Psoas muscle (tissue), 7 donors: ENCODE measurements at regions not wholly inside any gene's neighbourhood (a gene's known extent, or its start where the extent isn't known, plus 50 kb on each side); places are given as distances from the start of the nearest gene placed in this dataset.
"Not testable (repeated sequence)": the region's sequence is repeated elsewhere in the genome, so short reads cannot be mapped to it uniquely, and the experiment has no call there.

Experiments
- ATAC-seq, 4 donors: fragments of 200-7000 bp; cut with Tn5 transposase; one replicate each; pipeline ENCODE4 v1.9.1; 2020; ENCODE audit warnings: moderate library complexity in 3 of 4, mild to moderate bottlenecking in 2 of 4
- DNase-seq, 2 donors: peaks; one replicate each; pipeline ENCODE4 v3.0.0-alpha.2; 2020
- H3K27ac ChIP-seq: fragments of 200-600 bp; one replicate; pipeline ENCODE4 v1.8.0; 2022
- H3K27me3 ChIP-seq, 3 donors: fragments of 200-600 bp in 1 of 3; one replicate each; pipeline versions ENCODE4 v1.6.1 to v1.8.0; 2013 to 2022; ENCODE audit warnings: low read length in 2 of 3, mild to moderate bottlenecking in 2 of 3, moderate library complexity in 1 of 3; ENCODE audit not compliant: insufficient read depth in 3 of 3
- H3K36me3 ChIP-seq, 2 donors: fragments of 200-600 bp in 1 of 2; one replicate each; pipeline versions ENCODE4 v1.6.1 to v1.8.0; 2013 to 2022; ENCODE audit warnings: low read depth in 1 of 2, mild to moderate bottlenecking in 1 of 2, moderate library complexity in 1 of 2; ENCODE audit not compliant: insufficient read depth in 1 of 2
- H3K4me1 ChIP-seq: fragments of 200-600 bp; one replicate; pipeline ENCODE4 v1.8.0; 2022
- H3K4me3 ChIP-seq: fragments of 200-600 bp; one replicate; pipeline ENCODE4 v1.8.0; 2022; ENCODE audit warnings: mild to moderate bottlenecking
- H3K9me3 ChIP-seq: fragments of 200-600 bp; one replicate; pipeline ENCODE4 v1.8.0; 2022
- CTCF ChIP-seq: fragments of 200-600 bp; IDR thresholded peaks from one replicate; pipeline ENCODE4 v1.8.0; 2022; ENCODE audit warnings: antibody characterized with exemption
- WGBS, 3 donors: extraction: QIAGEN DNeasy Blood & Tissue Kit; methylation state at CpG; one replicate each; pipeline versions ENCODE4 v1.1.6 to v1.1.7; 2013; 5-methylcytosine and 5-hydroxymethylcytosine counted together
- intact Hi-C, 2 donors: fragments of 100-400 bp; cut with DNase I; formaldehyde crosslinking; loops; one replicate each; pipeline versions ENCODE4 v1.11.0 to v1.14.2; 2022
- donor health status: healthy with polysubstance abuse.
- donor health status: DM: no; HTN: no; CAD: no; lungs with moderate emphysema.
- donor health status: Bipolar disorder and iron deficiency.
- donor health status: healthy.
- donor health status: DM: yes; HTN: yes; CAD: no.
- donor health status: DM: no; HTN: no; CAD: no.
- donor health status: DM: yes; HTN: yes; CAD: no.

DNA sequence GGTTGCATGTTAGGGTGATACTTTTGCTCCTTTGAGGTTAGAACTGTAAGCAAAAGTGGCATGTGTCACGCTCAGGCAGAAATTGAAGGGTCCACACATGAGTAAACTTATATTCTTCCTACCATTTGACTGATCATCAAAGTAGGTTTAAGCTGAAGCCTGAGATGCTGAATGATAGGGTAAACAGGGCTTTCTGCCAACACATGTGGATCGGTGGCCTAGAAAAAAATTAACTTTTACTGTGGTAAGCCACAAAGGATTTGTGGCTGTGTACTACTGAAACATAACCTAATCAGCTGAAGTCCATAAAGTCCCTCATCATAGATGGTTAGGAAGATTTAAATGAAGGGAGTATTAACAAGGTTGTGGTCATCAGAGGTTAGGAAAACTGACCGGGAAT, 1070.1 kb downstream of the STPG2 start:
- no peak for TF ChIP-seq CTCF
- Histone ChIP-seq H3K36me3 (no peaks in the 10 kb centered on the region), H3K27ac (no peak overlapping the region), H3K4me1 (no peaks in the 10 kb centered on the region), H3K27me3 (no peaks in the 10 kb centered on the region), H3K4me3 (no peak overlapping the region), H3K9me3 (no peaks in the 10 kb centered on the region)
- ATAC-seq (no peak), DNase-seq (no peak)
- WGBS, 3 donors, result 60 to 68% (median 66%) methylated on average over 3 of the region's 3 CpGs
- intact Hi-C loops, result no loop called here

- Histone ChIP-seq H3K36me3 (no peaks in the 10 kb centered on the region), H3K27me3 (no peaks in the 10 kb centered on the region), H3K4me3 (no peak overlapping the region), H3K9me3 (no peaks in the 10 kb centered on the region), H3K4me1 (no peaks in the 10 kb centered on the region), H3K27ac (no peak overlapping the region)
- TF ChIP-seq CTCF, result no peak
- WGBS, 3 donors, result 50 to 65% (median 55%) methylated on average over 2 of the region's 2 CpGs
- no peak for DNase-seq
- intact Hi-C loops, result no loop called here
- no peak for ATAC-seq
These were observed 1068.7 kb downstream of the STPG2 start for GRCh38 chr4:97074531-97074930.

DNA sequence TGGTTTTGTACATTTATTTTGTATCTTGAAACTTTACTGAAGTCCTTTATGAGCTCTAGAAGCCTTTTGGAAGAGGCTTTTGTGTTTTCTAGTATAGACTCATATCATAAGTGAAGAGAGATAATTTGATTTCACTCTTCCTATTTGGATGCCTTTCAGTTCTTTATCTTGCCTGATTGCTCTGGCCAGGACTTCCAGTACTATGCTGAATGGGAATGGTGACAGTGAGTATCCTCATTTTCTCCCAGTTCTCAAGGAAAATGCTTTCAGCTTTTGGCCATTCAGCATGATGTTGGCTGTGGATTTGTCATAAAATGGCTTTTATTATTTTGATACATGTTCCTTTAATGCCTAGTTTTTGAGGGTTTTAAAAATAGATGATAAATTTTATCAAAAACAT, 1061.3 kb downstream of the STPG2 start:
- intact Hi-C loops, result no loop called here
- no peak for TF ChIP-seq CTCF
- H3K4me3 ChIP-seq, result no peak overlapping the region
- no peak for DNase-seq
- no peaks in the 10 kb centered on the region for H3K4me1 ChIP-seq
- no peaks in the 10 kb centered on the region for H3K36me3 ChIP-seq
- no peaks in the 10 kb centered on the region for H3K27me3 ChIP-seq
- no peak overlapping the region for H3K27ac ChIP-seq
- no peaks in the 10 kb centered on the region for H3K9me3 ChIP-seq
- ATAC-seq, result no peak

GRCh38 chr4:97097036-97097435, 1046.2 kb downstream of the STPG2 start:
- H3K4me3 ChIP-seq, ATAC-seq, intact Hi-C loops, H3K4me1 ChIP-seq, DNase-seq, H3K9me3 ChIP-seq, H3K27ac ChIP-seq, H3K27me3 ChIP-seq, H3K36me3 ChIP-seq: not testable (repeated sequence)
- WGBS, 3 donors, result 65 to 83% (median 74%) methylated on average over 6 of the region's 6 CpGs

DNA sequence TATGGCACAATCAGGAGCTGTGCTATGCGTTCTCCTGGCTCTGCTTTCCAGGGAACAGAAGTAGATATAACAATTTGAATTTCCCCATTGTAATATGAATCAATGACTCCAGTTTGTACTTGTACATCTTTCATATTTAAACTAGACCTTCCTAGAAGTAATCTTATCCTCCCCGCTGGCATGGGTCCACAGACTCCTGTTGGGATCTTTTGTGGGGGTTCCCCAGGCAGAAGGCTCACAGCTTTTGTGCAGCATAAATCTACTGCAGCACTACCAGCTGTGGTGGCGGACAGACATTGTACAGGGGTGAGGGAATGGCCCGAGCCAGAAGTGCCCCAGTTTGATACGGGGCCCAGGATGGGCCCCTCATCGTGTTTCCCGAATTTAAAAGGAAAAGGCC, 1042.1 kb downstream of the STPG2 start:
- H3K9me3 ChIP-seq, H3K36me3 ChIP-seq, H3K4me1 ChIP-seq, intact Hi-C loops, H3K27me3 ChIP-seq, DNase-seq, ATAC-seq, H3K4me3 ChIP-seq, H3K27ac ChIP-seq: not testable (repeated sequence)
- 67 to 76% (median 68%) methylated on average over 7 of the region's 7 CpGs for WGBS, 3 donors

GRCh38 chr4:97103252-97103651, 1040.0 kb downstream of the STPG2 start:
- WGBS, 3 donors, result 67 to 75% (median 70%) methylated on average over 2 of the region's 2 CpGs
- Histone ChIP-seq H3K9me3 (no peaks in the 10 kb centered on the region), H3K4me3 (no peak overlapping the region), H3K36me3 (no peaks in the 10 kb centered on the region), H3K27ac (no peak overlapping the region), H3K4me1 (no peaks in the 10 kb centered on the region), H3K27me3 (no peaks in the 10 kb centered on the region)
- no peak for DNase-seq
- TF ChIP-seq CTCF, result no peak
- intact Hi-C loops, result no loop called here
- no peak for ATAC-seq
